Anterior cingulate cortex (tissue), 58 donors: ENCODE measurements at regions not wholly inside any gene's neighbourhood (a gene's known extent, or its start where the extent isn't known, plus 50 kb on each side); places are given as distances from the start of the nearest gene placed in this dataset.
A peak's percentile ranks its signal among the peaks of the same experiment; 100 is the strongest.

Experiments used
- DNase-seq, 58 donors: peaks; one replicate each; lab custom pipeline; 2025; lab: John Stamatoyannopoulos, UW

GRCh38 chr5:5666076-5666365 is 243.5 kb downstream of the ICE1 start:
- no peak for DNase-seq

- DNase-seq: no peak
These were observed 243.0 kb downstream of the ICE1 start for GRCh38 chr5:5665225-5666075.

GRCh38 chr5:5658889-5659465 is 236.5 kb downstream of the ICE1 start:
- DNase-seq: no peak

- DNase-seq: peak in 28 of 58 donors; percentile 4 to 74 (median 20)
These were observed 235.7 kb downstream of the ICE1 start for GRCh38 chr5:5658226-5658625.

- DNase-seq: no peak
These were observed 229.7 kb downstream of the ICE1 start for GRCh38 chr5:5652181-5652580.

- no peak for DNase-seq
These were observed 228.5 kb downstream of the ICE1 start for GRCh38 chr5:5650949-5651348.

GRCh38 chr5:5650242-5650641 is 227.8 kb downstream of the ICE1 start:
- DNase-seq: no peak

GRCh38 chr5:5649641-5650040 is 227.2 kb downstream of the ICE1 start:
- DNase-seq: no peak

- no peak for DNase-seq
These were observed 226.2 kb downstream of the ICE1 start for GRCh38 chr5:5648694-5649093.

GRCh38 chr5:5645891-5646290 is 223.4 kb downstream of the ICE1 start:
- DNase-seq: no peak

GRCh38 chr5:5645198-5645597 is 222.7 kb downstream of the ICE1 start:
- DNase-seq: no peak

GRCh38 chr5:5644249-5644648 is 221.8 kb downstream of the ICE1 start:
- DNase-seq: peak in 4 of 58 donors; percentile 2 to 39 (median 12)

- DNase-seq: peak in 1 of 58 donors; percentile 34
These were observed 221.0 kb downstream of the ICE1 start for GRCh38 chr5:5643481-5643880.

- no peak for DNase-seq
These were observed 215.7 kb downstream of the ICE1 start for GRCh38 chr5:5638211-5638610.

GRCh38 chr5:5637173-5637572 is 214.7 kb downstream of the ICE1 start:
- DNase-seq: no peak

GRCh38 chr5:5634817-5635216 is 212.3 kb downstream of the ICE1 start:
- DNase-seq: peak in 16 of 58 donors; percentile 5 to 50 (median 15)

- no peak for DNase-seq
These were observed 211.1 kb downstream of the ICE1 start for GRCh38 chr5:5633579-5633978.

GRCh38 chr5:5632678-5633077 is 210.2 kb downstream of the ICE1 start:
- DNase-seq: no peak

- peak in 1 of 58 donors; percentile 18 for DNase-seq
These were observed 207.1 kb downstream of the ICE1 start for GRCh38 chr5:5629607-5629978.

- no peak for DNase-seq
These were observed 206.6 kb downstream of the ICE1 start for GRCh38 chr5:5628866-5629606.

- no peak for DNase-seq
These were observed 203.9 kb downstream of the ICE1 start for GRCh38 chr5:5626412-5626811.

GRCh38 chr5:5625491-5625890 is 203.0 kb downstream of the ICE1 start:
- DNase-seq: no peak
